GM12878 (cell line): ENCODE measurements at regions not wholly inside any gene's neighbourhood (a gene's known extent, or its start where the extent isn't known, plus 50 kb on each side); places are given as distances from the start of the nearest gene placed in this dataset.

Source experiments
- ATAC-seq: fragments of 200-7000 bp; cut with Tn5 transposase; 3 replicates; pipeline ENCODE4 v1.9.1; 2020; ENCODE audit warnings: mild to moderate bottlenecking, moderate library complexity
- BruUV-seq: library from RNA; stranded (reverse); fragments of 400-500 nt; replicated peaks from 2 replicates; lab custom pipeline; 2021; lab: Mats Ljungman, UMichigan
- CTCF ChIA-PET: fragments of 300-600 bp; sonication (Branson Sonifier 250); formaldehyde crosslinking; extraction: SDS; loops from one replicate; lab custom pipeline; 2021; ENCODE audit warnings: inconsistent platforms; lab: Yijun Ruan, JAX
- POLR2A ChIA-PET: fragments of 350-600 bp; formaldehyde crosslinking; extraction: SDS; loops from one replicate; lab custom pipeline; 2021; ENCODE audit warnings: inconsistent platforms; lab: Charles Lee
- RAD21 ChIA-PET: fragments of 300-600 bp; sonication (Branson Sonifier 250); formaldehyde crosslinking; loops from one replicate; lab custom pipeline; 2023; ENCODE audit warnings: antibody characterized with exemption; ENCODE audit not compliant: unreplicated experiment; lab: Charles Lee
- SMC1A ChIA-PET: fragments of 300-600 bp; sonication (Branson Sonifier 250); formaldehyde crosslinking; loops from one replicate; lab custom pipeline; 2023; ENCODE audit not compliant: unreplicated experiment, uncharacterized antibody; lab: Charles Lee
- DNase-seq: peaks from one replicate; pipeline ENCODE4 v3.0.0-alpha.2; 2011; ENCODE audit warnings: low read depth, low spot score
- FAIRE-seq: peaks from 3 replicates; lab custom pipeline; 2011; peaks lifted over from hg19 to GRCh38; lab: Jason Lieb, UNC
- H2AFZ ChIP-seq: 2 replicates; pipeline ENCODE4 v1.6.0; 2011; ENCODE audit warnings: low read depth, low read length, control low read depth; ENCODE audit not compliant: control insufficient read depth
- H3K27ac ChIP-seq: 2 replicates; pipeline ENCODE4 v1.5.1; 2011; ENCODE audit warnings: control low read depth; ENCODE audit not compliant: control insufficient read depth, insufficient read depth
- H3K27me3 ChIP-seq, 2 experiments: replicated peaks in 1 of 2; 2 replicates each; pipeline versions ENCODE4 v1.6.0 to v1.6.1; 2011; ENCODE audit warnings: low read length in 1 of 2; ENCODE audit not compliant: control insufficient read depth in 2 of 2, insufficient read depth in 2 of 2
- H3K36me3 ChIP-seq, 2 experiments: 2 replicates each; pipeline ENCODE4 v1.5.1; 2011; ENCODE audit warnings: low read length in 1 of 2; ENCODE audit not compliant: control insufficient read depth in 2 of 2, insufficient read depth in 2 of 2
- H3K4me1 ChIP-seq: 2 replicates; pipeline ENCODE4 v1.6.1; 2011; ENCODE audit warnings: mild to moderate bottlenecking, low read length, moderate library complexity, mixed read lengths; ENCODE audit not compliant: control insufficient read depth, insufficient read depth
- H3K4me2 ChIP-seq: 2 replicates; pipeline ENCODE4 v1.6.0; 2011; ENCODE audit warnings: control low read depth; ENCODE audit not compliant: control insufficient read depth, insufficient read depth
- H3K4me3 ChIP-seq: fragments of 200-600 bp; sonication (generic); 2 replicates; pipeline ENCODE4 v1.5.1; 2016
- H3K79me2 ChIP-seq: 2 replicates; pipeline ENCODE4 v1.6.0; 2011; ENCODE audit warnings: low read length; ENCODE audit not compliant: control insufficient read depth, insufficient read depth
- H3K9ac ChIP-seq: 2 replicates; pipeline ENCODE4 v1.8.0; 2011; ENCODE audit warnings: low read length, control low read depth, mixed read lengths; ENCODE audit not compliant: control insufficient read depth, insufficient read depth
- H3K9me3 ChIP-seq: replicated peaks from 3 replicates; pipeline ENCODE4 v1.5.1; 2011; ENCODE audit warnings: mild to moderate bottlenecking, low read length; ENCODE audit not compliant: control insufficient read depth, insufficient read depth
- H4K20me1 ChIP-seq: 2 replicates; pipeline ENCODE4 v1.6.0; 2011; ENCODE audit not compliant: control insufficient read depth, insufficient read depth
- BCL11A ChIP-seq: IDR thresholded peaks from 2 replicates; pipeline ENCODE4 v1.6.1; 2011; ENCODE audit warnings: low read depth, low read length
- CHD2 ChIP-seq: IDR thresholded peaks from 2 replicates; pipeline ENCODE4 v1.6.1; 2011; ENCODE audit warnings: low read depth, low read length, improper control_type of control experiment, borderline replicate concordance
- DPF2 ChIP-seq: fragments of 450-650 bp; IDR thresholded peaks from 2 replicates; pipeline ENCODE4 v1.6.1; 2017; ENCODE audit warnings: mild to moderate bottlenecking
- NFXL1 ChIP-seq: fragments of 450-650 bp; IDR thresholded peaks from 2 replicates; pipeline ENCODE4 v1.6.1; 2017; ENCODE audit warnings: antibody characterized with exemption, mild to moderate bottlenecking, borderline replicate concordance
- NKRF ChIP-seq: fragments of 450-650 bp; conservative IDR thresholded peaks from 2 replicates; pipeline ENCODE4 v1.6.1; 2017; ENCODE audit warnings: mild to moderate bottlenecking, moderate library complexity
- PML ChIP-seq: IDR thresholded peaks from 2 replicates; pipeline ENCODE4 v1.6.1; 2012; ENCODE audit warnings: low read length, inconsistent platforms
- RAD51 ChIP-seq: fragments of 450-650 bp; IDR thresholded peaks from 2 replicates; pipeline ENCODE4 v1.6.1; 2016; ENCODE audit warnings: moderate library complexity, mild to moderate bottlenecking, inconsistent platforms
- SMAD1 ChIP-seq: fragments of 450-650 bp; IDR thresholded peaks from 2 replicates; pipeline ENCODE4 v1.6.1; 2018; ENCODE audit warnings: mild to moderate bottlenecking, low read depth; ENCODE audit not compliant: partially characterized antibody
- STAT1 ChIP-seq: fragments of 450-650 bp; conservative IDR thresholded peaks from 2 replicates; pipeline ENCODE4 v1.6.1; 2014; ENCODE audit warnings: antibody characterized with exemption, mild to moderate bottlenecking
- SUPT20H ChIP-seq: IDR thresholded peaks from 2 replicates; pipeline ENCODE4 v1.6.1; 2011; ENCODE audit warnings: low read depth, mild to moderate bottlenecking, low read length, moderate library complexity, borderline replicate concordance; ENCODE audit not compliant: control insufficient read depth
- TAF1 ChIP-seq: IDR thresholded peaks from 2 replicates; pipeline ENCODE4 v1.6.1; 2011; ENCODE audit warnings: mild to moderate bottlenecking, low read depth, low read length, borderline replicate concordance
- YY1 ChIP-seq: IDR thresholded peaks from 2 replicates; pipeline ENCODE4 v1.6.1; 2011; ENCODE audit warnings: low read depth, mild to moderate bottlenecking, low read length
- ZBTB11 ChIP-seq: fragments of 450-650 bp; formaldehyde crosslinking; IDR thresholded peaks from 2 replicates; pipeline ENCODE4 v1.5.0; 2022; ENCODE audit warnings: mild to moderate bottlenecking, missing genetic modification characterization
- ZBTB40 ChIP-seq: fragments of 450-650 bp; IDR thresholded peaks from 2 replicates; pipeline ENCODE4 v1.6.1; 2016; ENCODE audit warnings: mild to moderate bottlenecking, moderate library complexity, borderline replicate concordance
- ZNF207 ChIP-seq: fragments of 450-650 bp; IDR thresholded peaks from 2 replicates; pipeline ENCODE4 v1.6.1; 2014; ENCODE audit warnings: antibody characterized with exemption, mild to moderate bottlenecking, borderline replicate concordance
- ZNF274 ChIP-seq: IDR thresholded peaks from one replicate; pipeline ENCODE4 v1.8.0; 2011; ENCODE audit not compliant: insufficient read length, insufficient read depth
- WGBS: methylation state at CpG from one replicate; pipeline ENCODE4 v1.1.6; 2016; ENCODE audit warnings: low lambda C conversion rate; ENCODE audit not compliant: insufficient replicate concordance, insufficient coverage; ENCODE audit errors: missing lambda C conversion rate; 5-methylcytosine and 5-hydroxymethylcytosine counted together
- in situ Hi-C: fragments of 300-500 bp; cut with MboI; formaldehyde crosslinking; loops from 9 replicates; pipeline ENCODE4 v1.14.3; 2018; ENCODE audit warnings: mixed read lengths
- intact Hi-C: fragments of 100-400 bp; cut with micrococcal nuclease; formaldehyde crosslinking; loops from one replicate; pipeline ENCODE4 v1.14.2; 2022; ENCODE audit not compliant: unreplicated experiment

- Histone ChIP-seq H3K9me3 (peaks cover 3% of the 10 kb centered on the region; the same call in 2 of the 3 replicates), H3K4me1 (no peaks in the 10 kb centered on the region), H3K79me2 (no peaks in the 10 kb centered on the region), H3K4me3 (no peak overlapping the region), H3K9ac (no peak overlapping the region), H3K27ac (no peak overlapping the region), H3K27me3 (no peaks in the 10 kb centered on the region), H3K4me2 (no peak overlapping the region), H4K20me1 (no peaks in the 10 kb centered on the region), H2AFZ (no peak overlapping the region), H3K36me3 (no peaks in the 10 kb centered on the region)
- ChIA-PET SMC1A (interaction anchor here (1.1 to 11.5 kb wide), 5 partner anchors 9 to 64 kb away, joined by 3 to 230 read pairs (median 7); no protein-coding TSS in a partner anchor), CTCF (interaction anchor here (1.0 to 2.4 kb wide), 5 partner anchors 9 to 477 kb away, joined by 3 to 12 read pairs (median 5); no protein-coding TSS in a partner anchor), RAD21 (interaction anchor here (1.1 to 6.4 kb wide), 4 partner anchors 9 to 62 kb away, joined by 3 to 122 read pairs (median 4); no protein-coding TSS in a partner anchor), POLR2A (interaction anchor here (1.0 to 15.0 kb wide), 4 partner anchors 9 to 24 kb away, joined by 3 to 260 read pairs (median 8); no protein-coding TSS in a partner anchor)
- intact Hi-C loops (no loop called here), in situ Hi-C loops (no loop called here)
- ATAC-seq (no peak), DNase-seq (no peak), FAIRE-seq (no peak)
- no TSS peak for BruUV-seq
- 75% methylated on average over 5 of the region's 5 CpGs for WGBS
- TF ChIP-seq ZBTB40 = no peak
- no peak for TF ChIP-seq PML
- TF ChIP-seq SMAD1 = no peak
- TF ChIP-seq DPF2 = no peak
- no peak for TF ChIP-seq YY1
- TF ChIP-seq ZNF207 = no peak
- TF ChIP-seq ZBTB11 = no peak
- TF ChIP-seq STAT1 = no peak
- no peak for TF ChIP-seq NFXL1
- TF ChIP-seq TAF1 = no peak
- TF ChIP-seq CHD2 = no peak
- TF ChIP-seq ZNF274 = no peak
- TF ChIP-seq SUPT20H = no peak
- no peak for TF ChIP-seq RAD51
- TF ChIP-seq NKRF = no peak
- TF ChIP-seq BCL11A = no peak
Observed at GRCh38 chr1:31485166-31485565, 72.2 kb downstream of the SERINC2 start.
